ENCODE measurements at regions not wholly inside any gene's neighbourhood (a gene's known extent, or its start where the extent isn't known, plus 50 kb on each side); places are given as distances from the start of the nearest gene placed in this dataset.

DNA sequence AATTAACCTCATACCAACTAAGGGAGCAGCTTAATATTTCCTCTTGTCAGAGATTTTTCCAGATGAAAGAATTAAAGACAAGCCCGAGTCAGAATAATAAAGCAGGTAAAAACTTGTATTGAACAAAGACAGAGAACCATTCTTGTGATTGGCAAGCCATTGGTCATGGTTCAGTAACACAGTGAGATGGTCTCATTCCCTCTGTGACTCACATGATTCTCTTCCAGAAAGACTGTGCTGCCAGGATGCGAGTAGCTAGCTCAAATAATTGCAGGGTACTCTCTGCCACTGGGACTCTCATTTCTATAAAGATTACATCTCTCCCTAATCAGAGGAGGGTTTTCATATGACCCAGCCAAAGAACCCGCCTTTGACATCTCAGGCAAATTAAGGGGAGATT, 179.4 kb downstream of the PHLDA1 start:
- FAIRE-seq: no peak
- peak overlapping the region in 1 of 2 experiments; percentile 83; a peak in 4 of 6 replicates for H3K27ac ChIP-seq
- no peaks in the 10 kb centered on the region for H3K9me3 ChIP-seq
- no peak overlapping the region for H3K4me2 ChIP-seq
- TF ChIP-seq, protein P1, sequence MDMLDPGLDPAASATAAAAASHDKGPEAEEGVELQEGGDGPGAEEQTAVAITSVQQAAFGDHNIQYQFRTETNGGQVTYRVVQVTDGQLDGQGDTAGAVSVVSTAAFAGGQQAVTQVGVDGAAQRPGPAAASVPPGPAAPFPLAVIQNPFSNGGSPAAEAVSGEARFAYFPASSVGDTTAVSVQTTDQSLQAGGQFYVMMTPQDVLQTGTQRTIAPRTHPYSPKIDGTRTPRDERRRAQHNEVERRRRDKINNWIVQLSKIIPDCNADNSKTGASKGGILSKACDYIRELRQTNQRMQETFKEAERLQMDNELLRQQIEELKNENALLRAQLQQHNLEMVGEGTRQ (IDR thresholded peaks at IDR 0.05): no peak
- no peak for TF ChIP-seq SREBF2 (IDR thresholded peaks at IDR 0.05)
- TF ChIP-seq RNF2 (IDR thresholded peaks at IDR 0.05; ENCODE audit: borderline replicate concordance, low read depth): no peak
- peaks cover 32% of the 10 kb centered on the region for H3K4me1 ChIP-seq
- no peak overlapping the region for H3K4me3 ChIP-seq
- WGBS (ENCODE audit: missing lambda C conversion rate): 77% methylated on average over 3 of the region's 3 CpGs
- ATAC-seq: no peak
- ChIA-PET CTCF (interaction anchor here (0.6 to 0.9 kb wide), 2 partner anchors 320 to 325 kb away, joined by 3 read pairs; no protein-coding TSS in a partner anchor), POLR2A (no interaction called here)
- no peak for DNase-seq (ENCODE audit: low read depth in 1 of 2, low spot score in 1 of 2)

DNA sequence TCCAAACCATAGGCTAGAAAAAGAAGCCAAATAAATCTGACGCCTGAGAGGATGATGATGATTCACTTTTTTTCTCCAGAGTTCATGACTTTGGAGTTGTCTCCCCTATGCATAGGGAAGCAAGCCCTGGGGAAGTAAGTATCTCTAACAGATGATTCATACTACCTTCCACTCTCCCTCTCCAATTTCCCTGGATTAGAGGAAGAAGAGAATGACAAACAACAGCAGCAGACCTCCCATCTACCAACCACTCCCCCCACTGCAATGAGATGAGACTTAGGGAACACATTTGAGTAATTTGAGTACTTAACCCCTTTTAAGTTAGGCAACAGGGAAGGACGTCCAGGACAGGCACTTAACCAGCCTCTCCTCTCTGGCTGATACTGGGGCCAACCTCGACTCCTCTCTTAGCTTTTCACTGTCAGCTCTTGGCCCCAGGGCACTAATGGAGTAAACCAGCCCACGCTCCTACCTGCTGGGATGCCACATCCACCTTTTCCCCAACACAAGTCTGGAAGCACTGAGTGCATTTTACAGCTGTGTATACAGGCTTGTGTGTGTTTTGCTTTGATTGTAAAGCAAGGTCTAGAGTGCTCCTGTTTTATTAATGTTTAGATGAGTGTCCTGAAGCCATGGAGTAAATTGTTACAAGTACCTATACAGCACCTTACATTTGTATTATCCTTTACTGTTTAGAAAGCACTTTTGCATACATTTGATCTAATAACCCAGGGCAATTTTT, 180.7 kb downstream of the PHLDA1 start:
- CTCF ChIA-PET: no interaction called here
- DNase-seq (ENCODE audit: low read depth in 1 of 2, low spot score in 1 of 2) (peak; percentile 7 to 40), FAIRE-seq (no peak), ATAC-seq (peak; percentile 85 to 87)
- Histone ChIP-seq H3K4me1 (peaks cover 32% of the 10 kb centered on the region), H3K27ac (peak overlapping the region; percentile 61 to 83; a peak in 5 of 6 replicates), H3K4me2 (peak overlapping the region; percentile 32), H3K9me3 (no peaks in the 10 kb centered on the region), H3K4me3 (no peak overlapping the region)
- peak; percentile 38; the same call in 1 of the 2 replicates for TF ChIP-seq JUNB (IDR thresholded peaks at IDR 0.05)
- no peak for TF ChIP-seq FOSB (CRISPR knock-in tag; IDR thresholded peaks at IDR 0.05)
- TF ChIP-seq JUN (IDR thresholded peaks at IDR 0.05): peak in 1 of 2 experiments; percentile 28; a peak in 1 of 5 replicates
- TF ChIP-seq, protein P2, sequence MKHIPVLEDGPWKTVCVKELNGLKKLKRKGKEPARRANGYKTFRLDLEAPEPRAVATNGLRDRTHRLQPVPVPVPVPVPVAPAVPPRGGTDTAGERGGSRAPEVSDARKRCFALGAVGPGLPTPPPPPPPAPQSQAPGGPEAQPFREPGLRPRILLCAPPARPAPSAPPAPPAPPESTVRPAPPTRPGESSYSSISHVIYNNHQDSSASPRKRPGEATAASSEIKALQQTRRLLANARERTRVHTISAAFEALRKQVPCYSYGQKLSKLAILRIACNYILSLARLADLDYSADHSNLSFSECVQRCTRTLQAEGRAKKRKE (CRISPR knock-in tag; IDR thresholded peaks at IDR 0.05; ENCODE audit: low read depth): no peak
- TF ChIP-seq, protein P3, sequence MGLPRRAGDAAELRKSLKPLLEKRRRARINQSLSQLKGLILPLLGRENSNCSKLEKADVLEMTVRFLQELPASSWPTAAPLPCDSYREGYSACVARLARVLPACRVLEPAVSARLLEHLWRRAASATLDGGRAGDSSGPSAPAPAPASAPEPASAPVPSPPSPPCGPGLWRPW (IDR thresholded peaks at IDR 0.05): no peak
- no peak for TF ChIP-seq CBX2 (IDR thresholded peaks at IDR 0.05; ENCODE audit: borderline replicate concordance, low read depth)
- 0 out of 2 replicates have a peak, but pooled peaks have one; percentile 62 for TF ChIP-seq FOSL2 (IDR thresholded peaks at IDR 0.05)
- TF ChIP-seq FOSL2 (CRISPR knock-in tag; IDR thresholded peaks at IDR 0.05): peak; percentile 55
- no peak for TF ChIP-seq POLR2A (IDR thresholded peaks at IDR 0.05; ENCODE audit: low read length)
- 40% methylated on average over 4 of the region's 4 CpGs for WGBS (ENCODE audit: missing lambda C conversion rate)
- POLR2A ChIA-PET: no interaction called here

DNA sequence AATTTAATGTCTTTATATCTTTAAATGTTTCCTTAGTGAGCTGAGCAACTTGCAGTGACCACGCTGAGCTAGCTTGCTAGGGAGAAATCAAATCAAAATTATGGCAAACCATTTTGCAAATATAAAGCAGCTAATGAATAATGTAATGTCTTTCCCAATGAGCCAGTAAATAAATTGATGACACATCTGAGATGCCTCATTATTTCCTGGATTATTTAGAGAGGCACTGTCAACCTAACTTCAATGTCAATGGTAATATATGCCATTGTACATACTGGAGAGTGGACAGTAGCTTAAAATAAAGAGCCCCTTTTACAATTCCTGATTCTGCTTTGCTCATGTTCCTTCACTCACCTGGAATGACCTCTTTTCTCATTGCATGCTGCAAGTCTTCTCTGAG, 182.6 kb downstream of the PHLDA1 start:
- 88% methylated on average over 1 of the region's 1 CpG for WGBS (ENCODE audit: missing lambda C conversion rate)
- Histone ChIP-seq H3K4me2 (no peak overlapping the region), H3K4me1 (peaks cover 29% of the 10 kb centered on the region), H3K4me3 (no peak overlapping the region), H3K27ac (peak overlapping the region in 1 of 2 experiments; percentile 83; a peak in 3 of 6 replicates), H3K9me3 (no peaks in the 10 kb centered on the region)
- ATAC-seq (no peak), DNase-seq (ENCODE audit: low read depth in 1 of 2, low spot score in 1 of 2) (no peak), FAIRE-seq (no peak)
- ChIA-PET CTCF (interaction anchor here (0.7 kb wide), 1 partner anchor 24 kb away, joined by 3 read pairs; no protein-coding TSS in a partner anchor), POLR2A (no interaction called here)
- TF ChIP-seq, protein P4, sequence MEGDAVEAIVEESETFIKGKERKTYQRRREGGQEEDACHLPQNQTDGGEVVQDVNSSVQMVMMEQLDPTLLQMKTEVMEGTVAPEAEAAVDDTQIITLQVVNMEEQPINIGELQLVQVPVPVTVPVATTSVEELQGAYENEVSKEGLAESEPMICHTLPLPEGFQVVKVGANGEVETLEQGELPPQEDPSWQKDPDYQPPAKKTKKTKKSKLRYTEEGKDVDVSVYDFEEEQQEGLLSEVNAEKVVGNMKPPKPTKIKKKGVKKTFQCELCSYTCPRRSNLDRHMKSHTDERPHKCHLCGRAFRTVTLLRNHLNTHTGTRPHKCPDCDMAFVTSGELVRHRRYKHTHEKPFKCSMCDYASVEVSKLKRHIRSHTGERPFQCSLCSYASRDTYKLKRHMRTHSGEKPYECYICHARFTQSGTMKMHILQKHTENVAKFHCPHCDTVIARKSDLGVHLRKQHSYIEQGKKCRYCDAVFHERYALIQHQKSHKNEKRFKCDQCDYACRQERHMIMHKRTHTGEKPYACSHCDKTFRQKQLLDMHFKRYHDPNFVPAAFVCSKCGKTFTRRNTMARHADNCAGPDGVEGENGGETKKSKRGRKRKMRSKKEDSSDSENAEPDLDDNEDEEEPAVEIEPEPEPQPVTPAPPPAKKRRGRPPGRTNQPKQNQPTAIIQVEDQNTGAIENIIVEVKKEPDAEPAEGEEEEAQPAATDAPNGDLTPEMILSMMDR (IDR thresholded peaks at IDR 0.05): no peak
- TF ChIP-seq, protein P5, sequence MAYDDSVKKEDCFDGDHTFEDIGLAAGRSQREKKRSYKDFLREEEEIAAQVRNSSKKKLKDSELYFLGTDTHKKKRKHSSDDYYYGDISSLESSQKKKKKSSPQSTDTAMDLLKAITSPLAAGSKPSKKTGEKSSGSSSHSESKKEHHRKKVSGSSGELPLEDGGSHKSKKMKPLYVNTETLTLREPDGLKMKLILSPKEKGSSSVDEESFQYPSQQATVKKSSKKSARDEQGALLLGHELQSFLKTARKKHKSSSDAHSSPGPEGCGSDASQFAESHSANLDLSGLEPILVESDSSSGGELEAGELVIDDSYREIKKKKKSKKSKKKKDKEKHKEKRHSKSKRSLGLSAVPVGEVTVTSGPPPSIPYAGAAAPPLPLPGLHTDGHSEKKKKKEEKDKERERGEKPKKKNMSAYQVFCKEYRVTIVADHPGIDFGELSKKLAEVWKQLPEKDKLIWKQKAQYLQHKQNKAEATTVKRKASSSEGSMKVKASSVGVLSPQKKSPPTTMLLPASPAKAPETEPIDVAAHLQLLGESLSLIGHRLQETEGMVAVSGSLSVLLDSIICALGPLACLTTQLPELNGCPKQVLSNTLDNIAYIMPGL (CRISPR knock-in tag; IDR thresholded peaks at IDR 0.05; ENCODE audit: borderline replicate concordance): no peak
- TF ChIP-seq BHLHE40 (IDR thresholded peaks at IDR 0.05; ENCODE audit: low read depth, low read length) (no peak), MAFK (IDR thresholded peaks at IDR 0.05; ENCODE audit: partially characterized antibody) (no peak), FOSL2 (IDR thresholded peaks at IDR 0.05) (no peak), FOSL2 (CRISPR knock-in tag; IDR thresholded peaks at IDR 0.05) (no peak), ESRRA (IDR thresholded peaks at IDR 0.05; ENCODE audit: borderline replicate concordance, low read length) (no peak), GATA3 (IDR thresholded peaks at IDR 0.05; ENCODE audit: borderline replicate concordance) (no peak), JUNB (IDR thresholded peaks at IDR 0.05) (no peak), RARB (CRISPR knock-in tag; IDR thresholded peaks at IDR 0.05) (no peak), ZC3H11A (IDR thresholded peaks at IDR 0.05) (no peak), ZNF302 (CRISPR knock-in tag; IDR thresholded peaks at IDR 0.05) (no peak), TFCP2L1 (CRISPR knock-in tag; IDR thresholded peaks at IDR 0.05) (no peak)
- TF ChIP-seq, protein P6, sequence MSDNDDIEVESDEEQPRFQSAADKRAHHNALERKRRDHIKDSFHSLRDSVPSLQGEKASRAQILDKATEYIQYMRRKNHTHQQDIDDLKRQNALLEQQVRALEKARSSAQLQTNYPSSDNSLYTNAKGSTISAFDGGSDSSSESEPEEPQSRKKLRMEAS (IDR thresholded peaks at IDR 0.05): no peak
- TF ChIP-seq, protein P7, sequence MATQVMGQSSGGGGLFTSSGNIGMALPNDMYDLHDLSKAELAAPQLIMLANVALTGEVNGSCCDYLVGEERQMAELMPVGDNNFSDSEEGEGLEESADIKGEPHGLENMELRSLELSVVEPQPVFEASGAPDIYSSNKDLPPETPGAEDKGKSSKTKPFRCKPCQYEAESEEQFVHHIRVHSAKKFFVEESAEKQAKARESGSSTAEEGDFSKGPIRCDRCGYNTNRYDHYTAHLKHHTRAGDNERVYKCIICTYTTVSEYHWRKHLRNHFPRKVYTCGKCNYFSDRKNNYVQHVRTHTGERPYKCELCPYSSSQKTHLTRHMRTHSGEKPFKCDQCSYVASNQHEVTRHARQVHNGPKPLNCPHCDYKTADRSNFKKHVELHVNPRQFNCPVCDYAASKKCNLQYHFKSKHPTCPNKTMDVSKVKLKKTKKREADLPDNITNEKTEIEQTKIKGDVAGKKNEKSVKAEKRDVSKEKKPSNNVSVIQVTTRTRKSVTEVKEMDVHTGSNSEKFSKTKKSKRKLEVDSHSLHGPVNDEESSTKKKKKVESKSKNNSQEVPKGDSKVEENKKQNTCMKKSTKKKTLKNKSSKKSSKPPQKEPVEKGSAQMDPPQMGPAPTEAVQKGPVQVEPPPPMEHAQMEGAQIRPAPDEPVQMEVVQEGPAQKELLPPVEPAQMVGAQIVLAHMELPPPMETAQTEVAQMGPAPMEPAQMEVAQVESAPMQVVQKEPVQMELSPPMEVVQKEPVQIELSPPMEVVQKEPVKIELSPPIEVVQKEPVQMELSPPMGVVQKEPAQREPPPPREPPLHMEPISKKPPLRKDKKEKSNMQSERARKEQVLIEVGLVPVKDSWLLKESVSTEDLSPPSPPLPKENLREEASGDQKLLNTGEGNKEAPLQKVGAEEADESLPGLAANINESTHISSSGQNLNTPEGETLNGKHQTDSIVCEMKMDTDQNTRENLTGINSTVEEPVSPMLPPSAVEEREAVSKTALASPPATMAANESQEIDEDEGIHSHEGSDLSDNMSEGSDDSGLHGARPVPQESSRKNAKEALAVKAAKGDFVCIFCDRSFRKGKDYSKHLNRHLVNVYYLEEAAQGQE (IDR thresholded peaks at IDR 0.05): no peak
